Globus pallidus (tissue), 1 donor: ENCODE measurements at regions not wholly inside any gene's neighbourhood (a gene's known extent, or its start where the extent isn't known, plus 50 kb on each side); places are given as distances from the start of the nearest gene placed in this dataset.
"Not testable (repeated sequence)": the region's sequence is repeated elsewhere in the genome, so short reads cannot be mapped to it uniquely, and the experiment has no call there.

ENCODE experiments used
- DNase-seq: peaks from one replicate; pipeline ENCODE4 v3.0.0-alpha.2; 2015; ENCODE audit warnings: low spot score

- DNase-seq, result no peak
Measured at GRCh38 chr9:108456903-108457302, 398.9 kb downstream of the ACTL7B start.

- DNase-seq, result peak; percentile 95
Measured at GRCh38 chr9:108445431-108446071, 410.2 kb downstream of the ACTL7B start.

- DNase-seq, result peak; percentile 26
Measured at GRCh38 chr9:108444400-108445358, 411.1 kb downstream of the ACTL7B start.

GRCh38 chr9:108443741-108444140 is 412.0 kb downstream of the ACTL7B start:
- no peak for DNase-seq

- no peak for DNase-seq
Measured at GRCh38 chr9:108443019-108443633, 412.7 kb downstream of the ACTL7B start.

- DNase-seq, result no peak
Measured at GRCh38 chr9:108442627-108443018, 413.2 kb downstream of the ACTL7B start.

GRCh38 chr9:108441726-108442125 is 414.1 kb downstream of the ACTL7B start:
- DNase-seq, result no peak

GRCh38 chr9:108441251-108441650 is 414.5 kb downstream of the ACTL7B start:
- DNase-seq, result no peak

GRCh38 chr9:108439947-108440346 is 415.8 kb downstream of the ACTL7B start:
- no peak for DNase-seq

- no peak for DNase-seq
Measured at GRCh38 chr9:108437656-108438055, 418.1 kb downstream of the ACTL7B start.

GRCh38 chr9:108436448-108436847 is 419.3 kb downstream of the ACTL7B start:
- DNase-seq, result no peak

GRCh38 chr9:108434502-108434901 is 421.3 kb downstream of the ACTL7B start:
- DNase-seq, result no peak

GRCh38 chr9:108434036-108434435 is 421.8 kb downstream of the ACTL7B start:
- DNase-seq, result no peak

- no peak for DNase-seq
Measured at GRCh38 chr9:108430655-108431054, 425.1 kb downstream of the ACTL7B start.

- DNase-seq, result no peak
Measured at GRCh38 chr9:108427751-108428150, 428.0 kb downstream of the ACTL7B start.

GRCh38 chr9:108426421-108426940 is 429.3 kb downstream of the ACTL7B start:
- DNase-seq, result not testable (repeated sequence)

- no peak for DNase-seq
Measured at GRCh38 chr9:108423433-108423832, 432.4 kb downstream of the ACTL7B start.

- no peak for DNase-seq
Measured at GRCh38 chr9:108419379-108419778, 436.4 kb downstream of the ACTL7B start.

- no peak for DNase-seq
Measured at GRCh38 chr9:108417726-108418125, 438.1 kb downstream of the ACTL7B start.

GRCh38 chr9:108417312-108417711 is 438.5 kb downstream of the ACTL7B start:
- DNase-seq, result no peak

GRCh38 chr9:108416324-108416723 is 439.5 kb downstream of the ACTL7B start:
- no peak for DNase-seq

GRCh38 chr9:108413809-108414208 is 442.0 kb downstream of the ACTL7B start:
- DNase-seq, result no peak

- no peak for DNase-seq
Measured at GRCh38 chr9:108412755-108413154, 443.0 kb downstream of the ACTL7B start.
